ENCODE measurements at regions not wholly inside any gene's neighbourhood (a gene's known extent, or its start where the extent isn't known, plus 50 kb on each side); places are given as distances from the start of the nearest gene placed in this dataset.
"Not testable (repeated sequence)": the region's sequence is repeated elsewhere in the genome, so short reads cannot be mapped to it uniquely, and the experiment has no call there.

GRCh38 chr10:52368725-52369124 lies 54.6 kb downstream of the DKK1 start:
- POLR2A ChIA-PET, result no interaction called here
- Histone ChIP-seq H3K27ac (ENCODE audit: insufficient read depth, low read depth, low read length) (no peak overlapping the region), H4K20me1 (replicated peaks; ENCODE audit: control insufficient read depth, extremely low read depth, insufficient read depth, low read length) (no peaks in the 10 kb centered on the region), H3K36me3 (ENCODE audit: control insufficient read depth in 2 of 2, extremely low read depth in 1 of 2, insufficient read depth in 2 of 2, low read length in 2 of 2) (no peaks in the 10 kb centered on the region), H3K9ac (replicated peaks; ENCODE audit: extremely low read depth, insufficient read depth, low read length) (no peak overlapping the region), H2AFZ (ENCODE audit: low read depth, low read length) (no peak overlapping the region), H3K4me2 (ENCODE audit: insufficient read depth, low read length) (no peak overlapping the region), H3K4me1 (ENCODE audit: control insufficient read depth, extremely low read depth, insufficient read depth, low read length) (no peaks in the 10 kb centered on the region), H3K9me1 (replicated peaks; ENCODE audit: control insufficient read depth, extremely low read depth, insufficient read depth, low read length) (no peaks in the 10 kb centered on the region), H3K4me3 (replicated peaks in 1 of 3; ENCODE audit: insufficient read depth in 1 of 3, low read depth in 1 of 3, low read length in 3 of 3) (no peak overlapping the region), H3K9me3 (replicated peaks; ENCODE audit: control insufficient read depth, insufficient read depth, low read length) (peaks cover 1% of the 10 kb centered on the region), H3K27me3 (ENCODE audit: control insufficient read depth in 2 of 2, insufficient read depth in 2 of 2, low read length in 2 of 2) (no peaks in the 10 kb centered on the region), H3K79me2 (ENCODE audit: control insufficient read depth, insufficient read depth, low read length) (no peaks in the 10 kb centered on the region)
- FAIRE-seq, result peak; percentile 57
- no peak for DNase-seq (ENCODE audit: low read depth, low spot score)
- CTCF ChIA-PET, result no interaction called here
- intact Hi-C loops (cut with micrococcal nuclease), result no loop called here
- TF ChIP-seq POLR2A (IDR thresholded peaks at IDR 0.05; ENCODE audit: low read depth, low read length), result no peak
- TF ChIP-seq POLR2AphosphoS5 (IDR thresholded peaks at IDR 0.05; ENCODE audit: insufficient read depth, low read depth, low read length), result no peak
- no peak for TF ChIP-seq FOS (IDR thresholded peaks at IDR 0.05; ENCODE audit: borderline replicate concordance, insufficient read depth, low read length)
- TF ChIP-seq JUN (IDR thresholded peaks at IDR 0.05; ENCODE audit: borderline replicate concordance, insufficient read depth, insufficient read length, low read depth), result no peak
- TF ChIP-seq EZH2 (IDR thresholded peaks at IDR 0.05; ENCODE audit: borderline replicate concordance, low read depth, low read length, severe bottlenecking), result no peak
- TF ChIP-seq MYC (IDR thresholded peaks at IDR 0.05; ENCODE audit: low read depth, low read length), result no peak
- no peak for TF ChIP-seq CTCF (IDR thresholded peaks at IDR 0.05; ENCODE audit: extremely low read depth in 1 of 2, insufficient read depth in 1 of 2, low read depth in 1 of 2, low read length in 2 of 2)
- TF ChIP-seq GATA2 (IDR thresholded peaks at IDR 0.05; ENCODE audit: insufficient read depth, insufficient read length, low read depth, low read length), result no peak
- TF ChIP-seq MAX (IDR thresholded peaks at IDR 0.05; ENCODE audit: insufficient read depth, insufficient read length), result no peak
- dilution Hi-C loops (cut with MboI; ENCODE audit: extremely low pct_ligation_motif_present, low sequenced_read_pairs), result no loop called here
- no TSS peak for BruUV-seq (replicated peaks)

GRCh38 chr10:52374207-52374606 lies 60.1 kb downstream of the DKK1 start:
- FAIRE-seq; H3K4me2 ChIP-seq (ENCODE audit: insufficient read depth, low read length); H4K20me1 ChIP-seq (replicated peaks; ENCODE audit: control insufficient read depth, extremely low read depth, insufficient read depth, low read length); intact Hi-C loops (cut with micrococcal nuclease); H2AFZ ChIP-seq (ENCODE audit: low read depth, low read length); dilution Hi-C loops (cut with MboI; ENCODE audit: extremely low pct_ligation_motif_present, low sequenced_read_pairs); H3K9me1 ChIP-seq (replicated peaks; ENCODE audit: control insufficient read depth, extremely low read depth, insufficient read depth, low read length); H3K4me3 ChIP-seq (replicated peaks in 1 of 3; ENCODE audit: insufficient read depth in 1 of 3, low read depth in 1 of 3, low read length in 3 of 3); H3K36me3 ChIP-seq (ENCODE audit: control insufficient read depth in 2 of 2, extremely low read depth in 1 of 2, insufficient read depth in 2 of 2, low read length in 2 of 2); H3K27me3 ChIP-seq (ENCODE audit: control insufficient read depth in 2 of 2, insufficient read depth in 2 of 2, low read length in 2 of 2); BruUV-seq (replicated peaks); H3K9ac ChIP-seq (replicated peaks; ENCODE audit: extremely low read depth, insufficient read depth, low read length); H3K4me1 ChIP-seq (ENCODE audit: control insufficient read depth, extremely low read depth, insufficient read depth, low read length); H3K79me2 ChIP-seq (ENCODE audit: control insufficient read depth, insufficient read depth, low read length); H3K9me3 ChIP-seq (replicated peaks; ENCODE audit: control insufficient read depth, insufficient read depth, low read length); H3K27ac ChIP-seq (ENCODE audit: insufficient read depth, low read depth, low read length); CTCF ChIA-PET; DNase-seq (ENCODE audit: low read depth, low spot score); POLR2A ChIA-PET: not testable (repeated sequence)
